Heart left ventricle (tissue), 16 donors: ENCODE measurements at regions not wholly inside any gene's neighbourhood (a gene's known extent, or its start where the extent isn't known, plus 50 kb on each side); places are given as distances from the start of the nearest gene placed in this dataset.

Experiments used
- ATAC-seq, 4 donors: fragments of 200-7000 bp; cut with Tn5 transposase; one replicate each; pipeline ENCODE4 v1.9.1; 2020 to 2022; ENCODE audit warnings: moderate library complexity in 4 of 4, mild to moderate bottlenecking in 3 of 4, moderate number of reproducible peaks in 1 of 4
- DNase-seq, 5 donors: peaks; one replicate each; pipeline ENCODE4 v3.0.0-alpha.2; 2020
- H3K27ac ChIP-seq, 12 donors: fragments of 200-600 bp; sonication (generic) in 4 of 12; one replicate each; pipeline versions ENCODE4 v1.5.0 to v1.8.0; 2016 to 2022; ENCODE audit warnings: mild to moderate bottlenecking in 2 of 12
- H3K27me3 ChIP-seq, 9 donors: fragments of 200-600 bp; sonication (generic) in 2 of 9; one replicate each; pipeline versions ENCODE4 v1.5.1 to v1.8.0; 2016 to 2022; ENCODE audit warnings: mild to moderate bottlenecking in 3 of 9
- H3K36me3 ChIP-seq, 9 donors: fragments of 200-600 bp; sonication (generic) in 2 of 9; one replicate each; pipeline versions ENCODE4 v1.5.0 to v1.8.0; 2018 to 2022; ENCODE audit warnings: mild to moderate bottlenecking in 2 of 9
- H3K4me1 ChIP-seq, 12 donors: fragments of 200-600 bp; sonication (generic) in 4 of 12; one replicate each; pipeline versions ENCODE4 v1.5.0 to v1.8.0; 2016 to 2022; ENCODE audit warnings: mild to moderate bottlenecking in 3 of 12
- H3K4me3 ChIP-seq, 12 donors: fragments of 200-600 bp; sonication (generic) in 4 of 12; one replicate each; pipeline versions ENCODE4 v1.5.0 to v1.8.0; 2017 to 2022; ENCODE audit warnings: mild to moderate bottlenecking in 9 of 12, moderate library complexity in 4 of 12
- H3K9me3 ChIP-seq, 12 donors: fragments of 200-600 bp; sonication (generic) in 4 of 12; one replicate each; pipeline versions ENCODE4 v1.5.0 to v1.8.0; 2016 to 2022; ENCODE audit warnings: mild to moderate bottlenecking in 1 of 12
- CTCF ChIP-seq, 12 donors: fragments of 200-600 bp; sonication (generic) in 4 of 12; IDR thresholded peaks; one replicate each; pipeline versions ENCODE4 v1.5.0 to v1.8.0; 2018 to 2022; ENCODE audit warnings: antibody characterized with exemption in 12 of 12, mild to moderate bottlenecking in 5 of 12
- POLR2A ChIP-seq, 2 donors: fragments of 450-650 bp; IDR thresholded peaks; one replicate each; pipeline ENCODE4 v1.6.1; 2017; ENCODE audit warnings: antibody characterized with exemption in 2 of 2, mild to moderate bottlenecking in 2 of 2, moderate library complexity in 2 of 2
- WGBS, 4 donors: extraction: QIAGEN DNeasy Blood & Tissue Kit in 2 of 4; methylation state at CpG; one replicate each; pipeline versions ENCODE4 v1.1.5 to v1.1.7; 2013 to 2018; 5-methylcytosine and 5-hydroxymethylcytosine counted together
- intact Hi-C, 10 donors: fragments of 100-400 bp; cut with DNase I; formaldehyde crosslinking; loops; one replicate each; pipeline versions ENCODE4 v1.11.1 to v1.14.2; 2022
- donor health status: ischemic (EF 13 %, LVEDD 7.1; RV severe dilation, severe dysfunction).
- donor health status: healthy with polysubstance abuse.
- donor health status: DM: no; HTN: yes; CAD: no.
- donor health status: DM: no; HTN: no; CAD: no.
- donor health status: ischemic (EF 25% LVEDD 6.9; RV normal size, moderate dysfunction).
- donor health status: ischemic (EF 25% LVEDD 5.7; RV mildly dilated, moderate dysfunction).
- donor health status: healthy.
- donor health status: DM: yes; HTN: yes; CAD: no.
- donor health status: ischemic (EF 35%, LVEDD 5.7; RV mildly dilated, moderate dysfunction).
- donor health status: nonischemic (EF 11% LVEDD 7.7; RV severe dilation, severe dysfunction).
- donor health status: DM: yes; HTN: yes; CAD: no.
- donor health status: PGD.
- donor health status: ischemic (EF 29% LVEDD 5.4; RV normal size, mild dysfunction).
- donor health status: nonischemic (EF 23%, LVEDD 6.1; RV moderate dilation, normal function).

DNA sequence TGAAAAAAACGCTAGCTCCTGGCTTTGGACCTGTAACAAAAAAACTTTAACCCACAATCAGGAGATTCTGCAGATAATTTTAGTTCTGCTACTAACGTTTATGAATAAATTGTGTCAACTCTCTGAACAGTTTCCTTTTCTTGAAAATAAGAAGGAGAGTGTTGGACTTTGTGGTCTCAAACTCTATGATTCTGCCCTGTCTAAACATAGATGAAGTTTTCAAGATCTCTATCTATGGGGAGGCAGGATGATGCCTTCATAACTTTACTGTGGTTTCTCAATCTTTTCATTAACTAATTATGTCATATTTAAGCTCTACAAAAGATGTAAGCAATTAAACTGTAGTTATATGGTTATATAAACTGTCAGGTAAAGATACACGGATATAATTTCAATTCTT, 162.0 kb downstream of the REEP3 start:
- 78 to 86% (median 82%) methylated on average over 3 of the region's 3 CpGs for WGBS, 4 donors
- H3K27me3 ChIP-seq: no peaks in the 10 kb centered on the region
- DNase-seq: no peak
- peaks cover 0 to 7% (median 0%) of the 10 kb centered on the region in 12 donors for H3K4me1 ChIP-seq
- no peak for ATAC-seq
- TF ChIP-seq POLR2A (IDR thresholded peaks at IDR 0.05) (no peak), CTCF (IDR thresholded peaks at IDR 0.05) (no peak)
- no peaks in the 10 kb centered on the region for H3K36me3 ChIP-seq
- H3K9me3 ChIP-seq: peaks cover 0 to 4% (median 0%) of the 10 kb centered on the region in 12 donors
- no peak overlapping the region for H3K4me3 ChIP-seq
- H3K27ac ChIP-seq: peak overlapping the region in 1 of 12 donors; percentile 36
- intact Hi-C loops: no loop called here

- no peak for DNase-seq
- no peak for TF ChIP-seq CTCF (IDR thresholded peaks at IDR 0.05)
- TF ChIP-seq POLR2A (IDR thresholded peaks at IDR 0.05): no peak
- Histone ChIP-seq H3K9me3 (peaks cover 0 to 4% (median 0%) of the 10 kb centered on the region in 12 donors), H3K27me3 (no peaks in the 10 kb centered on the region), H3K27ac (no peak overlapping the region), H3K36me3 (no peaks in the 10 kb centered on the region), H3K4me1 (peaks cover 0 to 7% (median 0%) of the 10 kb centered on the region in 12 donors), H3K4me3 (no peak overlapping the region)
- no peak for ATAC-seq
- WGBS, 4 donors: 95 to 98% (median 96%) methylated on average over 9 of the region's 9 CpGs
- intact Hi-C loops: no loop called here
Measured at GRCh38 chr10:63683686-63684085, 162.5 kb downstream of the REEP3 start.

GRCh38 chr10:63684257-63684936, 163.2 kb downstream of the REEP3 start:
- no peak for ATAC-seq
- TF ChIP-seq POLR2A (IDR thresholded peaks at IDR 0.05): no peak
- no peak for TF ChIP-seq CTCF (IDR thresholded peaks at IDR 0.05)
- no peaks in the 10 kb centered on the region for H3K27me3 ChIP-seq
- no peak for DNase-seq
- peaks cover 0 to 4% (median 0%) of the 10 kb centered on the region in 12 donors for H3K9me3 ChIP-seq
- intact Hi-C loops: no loop called here
- H3K4me3 ChIP-seq: no peak overlapping the region
- 83 to 95% (median 93%) methylated on average over 6 of the region's 6 CpGs for WGBS, 4 donors
- H3K4me1 ChIP-seq: peaks cover 0 to 7% (median 0%) of the 10 kb centered on the region in 12 donors
- no peaks in the 10 kb centered on the region for H3K36me3 ChIP-seq
- H3K27ac ChIP-seq: no peak overlapping the region

DNA sequence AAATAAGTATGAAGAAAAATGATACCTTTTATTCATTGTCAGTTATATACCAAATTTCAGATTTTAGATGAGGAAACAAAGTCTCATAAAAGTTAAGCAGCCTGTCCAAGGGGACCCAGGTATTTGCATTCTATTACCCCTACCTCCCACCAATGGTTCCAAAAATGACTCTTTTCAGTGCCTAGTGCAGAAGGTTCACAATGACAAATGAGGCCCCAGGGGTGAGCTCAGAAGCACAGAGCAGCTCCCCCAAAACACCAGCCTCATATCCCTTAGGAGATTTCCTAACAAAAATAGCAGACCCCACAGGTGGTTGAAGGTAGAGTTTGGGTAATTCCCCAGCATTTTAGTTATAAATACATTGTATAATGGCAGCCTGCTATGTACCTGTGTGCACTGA, 168.6 kb downstream of the REEP3 start:
- no peak for TF ChIP-seq POLR2A (IDR thresholded peaks at IDR 0.05)
- TF ChIP-seq CTCF (IDR thresholded peaks at IDR 0.05): no peak

More for the DNA sequence above, 168.6 kb downstream of the REEP3 start:
- peaks cover 0 to 5% (median 0%) of the 10 kb centered on the region in 12 donors for H3K9me3 ChIP-seq
- no peak for ATAC-seq
- no peak overlapping the region for H3K4me3 ChIP-seq
- H3K27ac ChIP-seq: no peak overlapping the region
- no peak for DNase-seq
- no peaks in the 10 kb centered on the region for H3K36me3 ChIP-seq
- peaks cover 0 to 19% (median 4%) of the 10 kb centered on the region in 12 donors for H3K4me1 ChIP-seq
- H3K27me3 ChIP-seq: no peaks in the 10 kb centered on the region
- intact Hi-C loops: no loop called here
